Upper lobe of right lung (tissue), 1 donor: ENCODE measurements at regions not wholly inside any gene's neighbourhood (a gene's known extent, or its start where the extent isn't known, plus 50 kb on each side); places are given as distances from the start of the nearest gene placed in this dataset.

ENCODE experiments used
- ATAC-seq: fragments of 200-7000 bp; cut with Tn5 transposase; one replicate; pipeline ENCODE4 v1.9.1; 2020; ENCODE audit warnings: mild to moderate bottlenecking, moderate library complexity
- DNase-seq: peaks from one replicate; pipeline ENCODE4 v3.0.0-alpha.2; 2020
- H3K27ac ChIP-seq: fragments of 200-600 bp; one replicate; pipeline ENCODE4 v1.8.0; 2022
- H3K27me3 ChIP-seq: fragments of 200-600 bp; one replicate; pipeline ENCODE4 v1.8.0; 2022; ENCODE audit warnings: mild to moderate bottlenecking
- H3K36me3 ChIP-seq: fragments of 200-600 bp; one replicate; pipeline ENCODE4 v1.8.0; 2022
- H3K4me1 ChIP-seq: fragments of 200-600 bp; one replicate; pipeline ENCODE4 v1.8.0; 2022
- H3K4me3 ChIP-seq: fragments of 200-600 bp; one replicate; pipeline ENCODE4 v1.8.0; 2022; ENCODE audit warnings: mild to moderate bottlenecking
- H3K9me3 ChIP-seq: fragments of 200-600 bp; one replicate; pipeline ENCODE4 v1.8.0; 2022
- intact Hi-C: fragments of 100-400 bp; cut with DNase I; formaldehyde crosslinking; loops from one replicate; pipeline ENCODE4 v1.11.0; 2022
- TF ChIP-seq, protein P1 (sequence below): fragments of 200-600 bp; IDR thresholded peaks from one replicate; pipeline ENCODE4 v1.8.0; 2022; ENCODE audit warnings: antibody characterized with exemption
- donor health status: DM: no; HTN: yes; CAD: no; lungs with severe emphysema.

- Histone ChIP-seq H3K4me3 (no peak overlapping the region), H3K36me3 (no peaks in the 10 kb centered on the region), H3K9me3 (no peaks in the 10 kb centered on the region), H3K27me3 (no peaks in the 10 kb centered on the region), H3K27ac (no peak overlapping the region), H3K4me1 (no peaks in the 10 kb centered on the region)
- no peak for DNase-seq
- intact Hi-C loops = no loop called here
- TF ChIP-seq, protein P1, sequence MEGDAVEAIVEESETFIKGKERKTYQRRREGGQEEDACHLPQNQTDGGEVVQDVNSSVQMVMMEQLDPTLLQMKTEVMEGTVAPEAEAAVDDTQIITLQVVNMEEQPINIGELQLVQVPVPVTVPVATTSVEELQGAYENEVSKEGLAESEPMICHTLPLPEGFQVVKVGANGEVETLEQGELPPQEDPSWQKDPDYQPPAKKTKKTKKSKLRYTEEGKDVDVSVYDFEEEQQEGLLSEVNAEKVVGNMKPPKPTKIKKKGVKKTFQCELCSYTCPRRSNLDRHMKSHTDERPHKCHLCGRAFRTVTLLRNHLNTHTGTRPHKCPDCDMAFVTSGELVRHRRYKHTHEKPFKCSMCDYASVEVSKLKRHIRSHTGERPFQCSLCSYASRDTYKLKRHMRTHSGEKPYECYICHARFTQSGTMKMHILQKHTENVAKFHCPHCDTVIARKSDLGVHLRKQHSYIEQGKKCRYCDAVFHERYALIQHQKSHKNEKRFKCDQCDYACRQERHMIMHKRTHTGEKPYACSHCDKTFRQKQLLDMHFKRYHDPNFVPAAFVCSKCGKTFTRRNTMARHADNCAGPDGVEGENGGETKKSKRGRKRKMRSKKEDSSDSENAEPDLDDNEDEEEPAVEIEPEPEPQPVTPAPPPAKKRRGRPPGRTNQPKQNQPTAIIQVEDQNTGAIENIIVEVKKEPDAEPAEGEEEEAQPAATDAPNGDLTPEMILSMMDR = no peak
- no peak for ATAC-seq
These were observed 141.2 kb upstream of the HDAC9 start for GRCh38 chr7:18354108-18355085.

DNA sequence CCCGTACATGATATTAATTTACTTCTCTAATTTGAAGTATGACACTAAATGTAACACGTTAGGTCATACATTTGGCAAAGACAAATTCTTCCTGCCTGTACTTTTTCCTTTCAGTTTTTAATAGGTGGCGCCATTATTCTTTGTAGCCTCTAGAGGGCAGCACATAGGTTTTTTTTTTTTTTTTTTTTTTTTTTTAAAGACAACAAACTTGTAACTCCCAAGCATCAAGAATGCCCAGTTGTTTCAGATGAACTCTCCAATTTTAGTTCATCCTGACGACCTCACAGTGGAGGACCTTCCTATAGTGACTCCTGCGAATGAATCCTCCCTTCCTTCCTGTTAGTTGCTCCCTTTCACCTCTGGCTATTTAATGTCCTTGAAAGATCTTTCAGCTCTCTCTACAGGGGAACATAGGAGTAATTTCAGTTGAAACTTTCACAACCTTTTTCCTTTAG is 139.3 kb upstream of the HDAC9 start:
- Histone ChIP-seq H3K9me3 (no peaks in the 10 kb centered on the region), H3K27ac (no peak overlapping the region), H3K4me3 (no peak overlapping the region), H3K27me3 (no peaks in the 10 kb centered on the region), H3K4me1 (no peaks in the 10 kb centered on the region), H3K36me3 (no peaks in the 10 kb centered on the region)
- ATAC-seq (peak; percentile 69), DNase-seq (no peak)
- TF ChIP-seq, protein P1 = peak; percentile 72
- intact Hi-C loops = no loop called here

- ATAC-seq = peak; percentile 36
- intact Hi-C loops = no loop called here
- TF ChIP-seq, protein P1 = peak; percentile 10
- no peaks in the 10 kb centered on the region for H3K9me3 ChIP-seq
- no peak overlapping the region for H3K27ac ChIP-seq
- no peaks in the 10 kb centered on the region for H3K4me1 ChIP-seq
- H3K4me3 ChIP-seq = no peak overlapping the region
- no peaks in the 10 kb centered on the region for H3K27me3 ChIP-seq
- DNase-seq = no peak
- no peaks in the 10 kb centered on the region for H3K36me3 ChIP-seq
These were observed 137.9 kb upstream of the HDAC9 start for GRCh38 chr7:18357691-18358090.

DNA sequence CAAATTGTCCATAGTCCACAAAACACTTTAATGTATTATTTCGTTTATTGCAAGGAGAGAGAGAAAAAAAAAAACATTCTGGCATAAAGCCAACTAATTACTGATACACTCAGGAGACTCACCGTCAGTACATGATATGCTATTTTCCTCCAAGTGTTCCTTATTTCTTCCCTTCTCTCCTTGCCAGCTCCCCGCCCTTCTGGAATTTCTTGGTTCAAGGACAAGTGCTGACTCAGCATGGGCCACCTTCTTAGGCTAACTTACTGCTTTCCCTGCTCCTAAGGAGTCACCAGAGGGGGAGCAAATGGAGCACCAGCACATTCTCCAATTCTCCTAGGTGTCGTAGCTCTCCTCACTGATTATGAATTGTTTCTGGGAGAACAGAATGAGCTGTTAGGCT is 133.8 kb upstream of the HDAC9 start:
- H3K36me3 ChIP-seq = no peaks in the 10 kb centered on the region
- DNase-seq (no peak), ATAC-seq (no peak)
- H3K27ac ChIP-seq = no peak overlapping the region
- no peaks in the 10 kb centered on the region for H3K4me1 ChIP-seq
- TF ChIP-seq, protein P1 = no peak
- H3K9me3 ChIP-seq = no peaks in the 10 kb centered on the region
- intact Hi-C loops = no loop called here
- no peaks in the 10 kb centered on the region for H3K27me3 ChIP-seq
- H3K4me3 ChIP-seq = no peak overlapping the region

DNA sequence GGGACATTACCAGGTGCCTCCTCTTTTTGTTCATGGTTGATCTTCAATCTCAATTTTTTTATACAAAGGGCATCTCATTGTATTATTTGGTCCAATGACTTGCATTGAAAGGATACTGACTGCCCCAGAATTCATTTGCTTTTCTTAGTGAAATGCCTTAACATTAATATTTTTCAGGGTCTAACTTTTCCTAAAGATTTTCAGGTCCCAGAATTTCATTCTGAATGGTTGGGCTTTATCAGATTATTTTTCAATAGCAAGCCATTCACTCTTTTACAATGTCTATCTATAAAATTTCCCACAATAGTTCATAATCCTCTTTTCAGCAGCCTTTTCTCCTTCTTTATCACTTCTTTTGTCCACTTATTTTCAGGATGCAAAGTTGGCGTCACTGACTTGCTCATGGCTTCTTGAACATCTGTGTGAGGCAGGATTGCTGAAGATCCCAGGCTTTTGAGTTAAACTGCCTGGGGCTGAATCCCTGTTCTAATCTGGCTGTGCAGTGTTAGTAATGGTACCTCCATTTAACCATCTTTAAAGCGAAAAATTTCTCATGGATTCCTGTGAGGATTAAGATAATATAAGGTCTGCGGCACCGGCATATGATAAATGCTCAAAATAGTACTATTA is 131.7 kb upstream of the HDAC9 start:
- H3K9me3 ChIP-seq = no peaks in the 10 kb centered on the region
- H3K27me3 ChIP-seq = no peaks in the 10 kb centered on the region
- H3K36me3 ChIP-seq = no peaks in the 10 kb centered on the region
- no peak for ATAC-seq
- H3K4me1 ChIP-seq = no peaks in the 10 kb centered on the region
- intact Hi-C loops = no loop called here
- TF ChIP-seq, protein P1 = no peak
- no peak for DNase-seq
- H3K27ac ChIP-seq = no peak overlapping the region
- H3K4me3 ChIP-seq = no peak overlapping the region
